ENCODE measurements at regions not wholly inside any gene's neighbourhood (a gene's known extent, or its start where the extent isn't known, plus 50 kb on each side); places are given as distances from the start of the nearest gene placed in this dataset.

DNA sequence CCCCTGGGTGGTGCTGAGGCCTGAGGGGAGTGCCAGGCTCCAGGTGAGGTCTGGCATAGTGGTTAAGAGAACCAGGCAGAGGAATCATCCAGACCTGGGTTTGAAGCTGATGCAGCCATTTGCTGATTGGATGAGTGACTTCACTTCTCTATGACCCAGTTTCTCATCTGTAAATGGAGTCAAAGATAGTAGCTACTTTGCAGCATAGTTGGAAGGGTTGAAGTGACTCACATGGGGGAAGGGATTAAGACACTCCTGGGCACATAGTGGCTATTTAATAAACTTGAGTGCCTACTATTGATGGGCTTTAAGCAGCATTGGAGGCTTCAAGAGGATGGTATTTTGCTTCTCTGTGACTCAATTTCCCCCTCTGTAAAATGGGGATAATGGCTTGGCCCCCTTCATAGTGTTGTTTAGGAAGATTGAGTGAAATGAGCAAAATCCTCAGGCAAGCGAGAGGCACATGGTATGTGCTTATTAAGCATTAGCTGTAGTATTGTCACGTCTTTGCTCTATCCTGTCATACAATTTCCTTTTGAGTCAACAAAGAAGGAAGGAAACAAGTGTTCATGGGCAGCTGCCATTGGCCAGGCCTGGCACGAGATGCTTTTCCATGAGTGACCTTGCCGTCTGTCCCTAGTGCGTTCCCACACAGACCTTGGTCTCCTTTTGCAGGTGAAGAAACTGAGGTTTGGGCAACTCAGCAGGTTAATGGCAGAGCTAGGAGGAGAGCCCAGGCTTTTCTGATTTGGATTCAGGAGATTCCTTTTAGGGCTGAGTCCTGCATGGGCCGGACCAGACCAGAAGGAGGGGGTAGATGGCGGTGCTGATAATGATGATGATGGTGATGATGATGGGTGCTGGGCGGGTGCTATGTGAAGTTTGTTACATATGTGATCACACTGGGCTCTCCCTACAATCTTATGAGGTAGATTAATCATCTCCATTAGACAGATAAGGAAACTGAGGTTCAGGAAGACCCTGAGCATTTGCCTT lies 131.1 kb upstream of the WNT4 start:
- TF ChIP-seq, protein P1, sequence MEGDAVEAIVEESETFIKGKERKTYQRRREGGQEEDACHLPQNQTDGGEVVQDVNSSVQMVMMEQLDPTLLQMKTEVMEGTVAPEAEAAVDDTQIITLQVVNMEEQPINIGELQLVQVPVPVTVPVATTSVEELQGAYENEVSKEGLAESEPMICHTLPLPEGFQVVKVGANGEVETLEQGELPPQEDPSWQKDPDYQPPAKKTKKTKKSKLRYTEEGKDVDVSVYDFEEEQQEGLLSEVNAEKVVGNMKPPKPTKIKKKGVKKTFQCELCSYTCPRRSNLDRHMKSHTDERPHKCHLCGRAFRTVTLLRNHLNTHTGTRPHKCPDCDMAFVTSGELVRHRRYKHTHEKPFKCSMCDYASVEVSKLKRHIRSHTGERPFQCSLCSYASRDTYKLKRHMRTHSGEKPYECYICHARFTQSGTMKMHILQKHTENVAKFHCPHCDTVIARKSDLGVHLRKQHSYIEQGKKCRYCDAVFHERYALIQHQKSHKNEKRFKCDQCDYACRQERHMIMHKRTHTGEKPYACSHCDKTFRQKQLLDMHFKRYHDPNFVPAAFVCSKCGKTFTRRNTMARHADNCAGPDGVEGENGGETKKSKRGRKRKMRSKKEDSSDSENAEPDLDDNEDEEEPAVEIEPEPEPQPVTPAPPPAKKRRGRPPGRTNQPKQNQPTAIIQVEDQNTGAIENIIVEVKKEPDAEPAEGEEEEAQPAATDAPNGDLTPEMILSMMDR (IDR thresholded peaks at IDR 0.05) = no peak
- no peak for TF ChIP-seq POLR2A (IDR thresholded peaks at IDR 0.05)
